HG03378 (cell line): ENCODE measurements at regions not wholly inside any gene's neighbourhood (a gene's known extent, or its start where the extent isn't known, plus 50 kb on each side); places are given as distances from the start of the nearest gene placed in this dataset.

Source experiments
- ATAC-seq: cut with Tn5 transposase; IDR thresholded peaks from one replicate; pipeline ENCODE4 v1.9.1; 2021; ENCODE audit warnings: mild to moderate bottlenecking, moderate library complexity; ENCODE audit not compliant: unreplicated experiment

- ATAC-seq: no peak
These were observed 179.4 kb upstream of the ALCAM start for GRCh38 chr3:105187344-105187743.

GRCh38 chr3:105195260-105195659 lies 171.4 kb upstream of the ALCAM start:
- ATAC-seq: no peak

- no peak for ATAC-seq
These were observed 168.8 kb upstream of the ALCAM start for GRCh38 chr3:105197863-105198262.

- no peak for ATAC-seq
These were observed 167.5 kb upstream of the ALCAM start for GRCh38 chr3:105199217-105199616.

GRCh38 chr3:105210141-105210540 lies 156.6 kb upstream of the ALCAM start:
- no peak for ATAC-seq

- ATAC-seq: no peak
These were observed 152.1 kb upstream of the ALCAM start for GRCh38 chr3:105214590-105214989.

- ATAC-seq: no peak
These were observed 144.1 kb upstream of the ALCAM start for GRCh38 chr3:105222568-105223093.

GRCh38 chr3:105223815-105224214 lies 142.9 kb upstream of the ALCAM start:
- no peak for ATAC-seq

- ATAC-seq: no peak
These were observed 138.0 kb upstream of the ALCAM start for GRCh38 chr3:105228696-105229095.

GRCh38 chr3:105232553-105232952 lies 134.2 kb upstream of the ALCAM start:
- no peak for ATAC-seq

- ATAC-seq: no peak
These were observed 133.7 kb upstream of the ALCAM start for GRCh38 chr3:105233010-105233409.

- no peak for ATAC-seq
These were observed 131.5 kb upstream of the ALCAM start for GRCh38 chr3:105235221-105235620.

- ATAC-seq: no peak
These were observed 130.9 kb upstream of the ALCAM start for GRCh38 chr3:105235785-105236184.

GRCh38 chr3:105238367-105238766 lies 128.3 kb upstream of the ALCAM start:
- ATAC-seq: no peak

GRCh38 chr3:105243076-105243475 lies 123.6 kb upstream of the ALCAM start:
- ATAC-seq: no peak

- no peak for ATAC-seq
These were observed 120.2 kb upstream of the ALCAM start for GRCh38 chr3:105246536-105246935.

GRCh38 chr3:105253225-105253624 lies 113.5 kb upstream of the ALCAM start:
- ATAC-seq: no peak

- no peak for ATAC-seq
These were observed 112.6 kb upstream of the ALCAM start for GRCh38 chr3:105254154-105254553.

- ATAC-seq: no peak
These were observed 111.4 kb upstream of the ALCAM start for GRCh38 chr3:105255350-105255749.

- ATAC-seq: no peak
These were observed 107.2 kb upstream of the ALCAM start for GRCh38 chr3:105259496-105259895.

GRCh38 chr3:105260385-105260784 lies 106.3 kb upstream of the ALCAM start:
- ATAC-seq: no peak

- no peak for ATAC-seq
These were observed 92.2 kb upstream of the ALCAM start for GRCh38 chr3:105274536-105274935.

GRCh38 chr3:105274958-105275357 lies 91.8 kb upstream of the ALCAM start:
- ATAC-seq: no peak

- no peak for ATAC-seq
These were observed 89.1 kb upstream of the ALCAM start for GRCh38 chr3:105277656-105278055.
